ENCODE measurements at regions not wholly inside any gene's neighbourhood (a gene's known extent, or its start where the extent isn't known, plus 50 kb on each side); places are given as distances from the start of the nearest gene placed in this dataset.

- TF ChIP-seq CTCF (IDR thresholded peaks at IDR 0.05; ENCODE audit: low read depth, low read length): no peak
- H3K4me3 ChIP-seq (replicated peaks in 1 of 2; ENCODE audit: low read depth in 2 of 2, low read length in 2 of 2): no peak overlapping the region
- no peak for DNase-seq (ENCODE audit: low read depth in 2 of 2)
Observed at GRCh38 chr12:126776026-126776655, 1490.8 kb upstream of the TMEM132C start.

- no peak overlapping the region for H3K4me3 ChIP-seq (replicated peaks in 1 of 2; ENCODE audit: low read depth in 2 of 2, low read length in 2 of 2)
- no peak for DNase-seq (ENCODE audit: low read depth in 2 of 2)
- TF ChIP-seq CTCF (IDR thresholded peaks at IDR 0.05; ENCODE audit: low read depth, low read length): no peak
Observed at GRCh38 chr12:126780343-126780742, 1486.6 kb upstream of the TMEM132C start.

- no peak overlapping the region for H3K4me3 ChIP-seq (replicated peaks in 1 of 2; ENCODE audit: low read depth in 2 of 2, low read length in 2 of 2)
- peak in 1 of 2 donors; percentile 6 for DNase-seq (ENCODE audit: low read depth in 2 of 2)
- no peak for TF ChIP-seq CTCF (IDR thresholded peaks at IDR 0.05; ENCODE audit: low read depth, low read length)
Observed at GRCh38 chr12:126781593-126781992, 1485.4 kb upstream of the TMEM132C start.

- no peak for TF ChIP-seq CTCF (IDR thresholded peaks at IDR 0.05; ENCODE audit: low read depth, low read length)
- DNase-seq (ENCODE audit: low read depth in 2 of 2): no peak
- no peak overlapping the region for H3K4me3 ChIP-seq (replicated peaks in 1 of 2; ENCODE audit: low read depth in 2 of 2, low read length in 2 of 2)
Observed at GRCh38 chr12:126782083-126782482, 1484.9 kb upstream of the TMEM132C start.

GRCh38 chr12:126784328-126784921 lies 1482.5 kb upstream of the TMEM132C start:
- peak in 1 of 2 donors; percentile 62 for DNase-seq (ENCODE audit: low read depth in 2 of 2)
- peak; percentile 55 for TF ChIP-seq CTCF (IDR thresholded peaks at IDR 0.05; ENCODE audit: low read depth, low read length)

GRCh38 chr12:126789963-126790362 lies 1477.0 kb upstream of the TMEM132C start:
- no peak for DNase-seq (ENCODE audit: low read depth in 2 of 2)
- no peak for TF ChIP-seq CTCF (IDR thresholded peaks at IDR 0.05; ENCODE audit: low read depth, low read length)
- no peak overlapping the region for H3K4me3 ChIP-seq (replicated peaks in 1 of 2; ENCODE audit: low read depth in 2 of 2, low read length in 2 of 2)

More at GRCh38 chr12:126784328-126784921, 1482.5 kb upstream of the TMEM132C start:
- H3K4me3 ChIP-seq (replicated peaks in 1 of 2; ENCODE audit: low read depth in 2 of 2, low read length in 2 of 2): no peak overlapping the region

Measured in cardiac fibroblast (primary cell).